CD4-positive, alpha-beta T cell treated with Interleukin-15 for 1 hour (primary cell): ENCODE measurements at regions not wholly inside any gene's neighbourhood (a gene's known extent, or its start where the extent isn't known, plus 50 kb on each side); places are given as distances from the start of the nearest gene placed in this dataset.
"Not testable (repeated sequence)": the region's sequence is repeated elsewhere in the genome, so short reads cannot be mapped to it uniquely, and the experiment has no call there.

Experiments used
- DNase-seq: peaks from one replicate; pipeline ENCODE4 v3.0.0-alpha.2; 2020

- not testable (repeated sequence) for DNase-seq
Measured at GRCh38 chr2:89756616-89757015, 1065.1 kb downstream of the RPIA start.

- not testable (repeated sequence) for DNase-seq
Measured at GRCh38 chr2:89758332-89759026, 1067.0 kb downstream of the RPIA start.

GRCh38 chr2:89760762-89761161 is 1069.3 kb downstream of the RPIA start:
- DNase-seq, result not testable (repeated sequence)

GRCh38 chr2:89761171-89761570 is 1069.7 kb downstream of the RPIA start:
- DNase-seq, result not testable (repeated sequence)

- DNase-seq, result not testable (repeated sequence)
Measured at GRCh38 chr2:89761863-89762262, 1070.4 kb downstream of the RPIA start.

- not testable (repeated sequence) for DNase-seq
Measured at GRCh38 chr2:89762461-89763253, 1071.2 kb downstream of the RPIA start.

- DNase-seq, result no peak
Measured at GRCh38 chr2:89763254-89763580, 1071.7 kb downstream of the RPIA start.

- DNase-seq, result no peak
Measured at GRCh38 chr2:89763581-89764485, 1072.4 kb downstream of the RPIA start.

GRCh38 chr2:89764571-89765360 is 1073.3 kb downstream of the RPIA start:
- DNase-seq, result not testable (repeated sequence)

GRCh38 chr2:89765361-89765718 is 1073.9 kb downstream of the RPIA start:
- not testable (repeated sequence) for DNase-seq

GRCh38 chr2:89766141-89766990 is 1074.9 kb downstream of the RPIA start:
- DNase-seq, result not testable (repeated sequence)

GRCh38 chr2:89767058-89767457 is 1075.6 kb downstream of the RPIA start:
- not testable (repeated sequence) for DNase-seq

- DNase-seq, result no peak
Measured at GRCh38 chr2:89767572-89768435, 1076.3 kb downstream of the RPIA start.

GRCh38 chr2:89775885-89776284 is 1084.4 kb downstream of the RPIA start:
- no peak for DNase-seq

- no peak for DNase-seq
Measured at GRCh38 chr2:89780318-89780717, 1088.8 kb downstream of the RPIA start.

GRCh38 chr2:89781962-89782361 is 1090.5 kb downstream of the RPIA start:
- DNase-seq, result no peak

GRCh38 chr2:89784960-89785359 is 1093.5 kb downstream of the RPIA start:
- DNase-seq, result no peak

- DNase-seq, result not testable (repeated sequence)
Measured at GRCh38 chr2:89785528-89785927, 1094.1 kb downstream of the RPIA start.

GRCh38 chr2:89786642-89787041 is 1095.2 kb downstream of the RPIA start:
- DNase-seq, result not testable (repeated sequence)

- not testable (repeated sequence) for DNase-seq
Measured at GRCh38 chr2:89795530-89795929, 1104.1 kb downstream of the RPIA start.
